DMS153 (cell line): ENCODE measurements at regions not wholly inside any gene's neighbourhood (a gene's known extent, or its start where the extent isn't known, plus 50 kb on each side); places are given as distances from the start of the nearest gene placed in this dataset.
"Not testable (repeated sequence)": the region's sequence is repeated elsewhere in the genome, so short reads cannot be mapped to it uniquely, and the experiment has no call there.

Experiments
- DNase-seq: peaks from one replicate; lab custom pipeline; 2025; lab: John Stamatoyannopoulos, UW

- DNase-seq: no peak
Observed at GRCh38 chr16:65727534-65728137, 605.8 kb upstream of the CDH11 start.

- no peak for DNase-seq
Observed at GRCh38 chr16:65725156-65725845, 603.4 kb upstream of the CDH11 start.

- DNase-seq: no peak
Observed at GRCh38 chr16:65722429-65722828, 600.6 kb upstream of the CDH11 start.

- no peak for DNase-seq
Observed at GRCh38 chr16:65717846-65718245, 596.0 kb upstream of the CDH11 start.

- DNase-seq: no peak
Observed at GRCh38 chr16:65716737-65717700, 595.2 kb upstream of the CDH11 start.

GRCh38 chr16:65713181-65713808 is 591.4 kb upstream of the CDH11 start:
- DNase-seq: no peak

- DNase-seq: no peak
Observed at GRCh38 chr16:65710107-65710506, 588.2 kb upstream of the CDH11 start.

GRCh38 chr16:65704866-65705265 is 583.0 kb upstream of the CDH11 start:
- no peak for DNase-seq

- no peak for DNase-seq
Observed at GRCh38 chr16:65702707-65703402, 581.0 kb upstream of the CDH11 start.

- no peak for DNase-seq
Observed at GRCh38 chr16:65700596-65700995, 578.7 kb upstream of the CDH11 start.

- DNase-seq: no peak
Observed at GRCh38 chr16:65698791-65699321, 577.0 kb upstream of the CDH11 start.

- no peak for DNase-seq
Observed at GRCh38 chr16:65697521-65697920, 575.7 kb upstream of the CDH11 start.

GRCh38 chr16:65697065-65697464 is 575.2 kb upstream of the CDH11 start:
- no peak for DNase-seq

GRCh38 chr16:65691846-65692245 is 570.0 kb upstream of the CDH11 start:
- not testable (repeated sequence) for DNase-seq

- DNase-seq: no peak
Observed at GRCh38 chr16:65689726-65690125, 567.9 kb upstream of the CDH11 start.

GRCh38 chr16:65688301-65688700 is 566.4 kb upstream of the CDH11 start:
- no peak for DNase-seq

- DNase-seq: no peak
Observed at GRCh38 chr16:65684230-65684629, 562.4 kb upstream of the CDH11 start.

GRCh38 chr16:65681406-65681805 is 559.5 kb upstream of the CDH11 start:
- no peak for DNase-seq

- DNase-seq: no peak
Observed at GRCh38 chr16:65679785-65680184, 557.9 kb upstream of the CDH11 start.

- DNase-seq: no peak
Observed at GRCh38 chr16:65675161-65675560, 553.3 kb upstream of the CDH11 start.

GRCh38 chr16:65672960-65673359 is 551.1 kb upstream of the CDH11 start:
- no peak for DNase-seq
